CD14-positive monocyte (primary cell): ENCODE measurements at regions not wholly inside any gene's neighbourhood (a gene's known extent, or its start where the extent isn't known, plus 50 kb on each side); places are given as distances from the start of the nearest gene placed in this dataset.

ENCODE experiments used
- DNase-seq, 3 donors: peaks; one replicate each; pipeline ENCODE4 v3.0.0-alpha.2; 2011 to 2022
- H2AFZ ChIP-seq: 2 replicates; pipeline ENCODE4 v1.6.0; 2012; ENCODE audit warnings: mild to moderate bottlenecking, low read depth, low read length, inconsistent platforms; ENCODE audit not compliant: insufficient read depth, poor library complexity, severe bottlenecking
- H3K27ac ChIP-seq, 2 donors: 1 replicate in 1 of 2; 2 replicates in 1 of 2; pipeline ENCODE4 v1.5.1; 2012 to 2013; ENCODE audit warnings: low read length in 2 of 2, control low read depth in 1 of 2, inconsistent platforms in 1 of 2, low read depth in 1 of 2, mild to moderate bottlenecking in 1 of 2
- H3K27me3 ChIP-seq, 2 donors: one replicate each; pipeline versions ENCODE4 v1.6.0 to v1.6.1; 2011 to 2013; ENCODE audit warnings: low read length in 2 of 2; ENCODE audit not compliant: control insufficient read depth in 2 of 2, insufficient read depth in 2 of 2
- H3K36me3 ChIP-seq, 2 donors: replicated peaks in 1 of 2; 1 replicate in 1 of 2; 2 replicates in 1 of 2; pipeline versions ENCODE4 v1.5.1 to v1.6.1; 2012 to 2013; ENCODE audit warnings: low read length in 2 of 2, control low read depth in 1 of 2, inconsistent platforms in 1 of 2, mild to moderate bottlenecking in 1 of 2; ENCODE audit not compliant: insufficient read depth in 2 of 2, control insufficient read depth in 1 of 2
- H3K4me1 ChIP-seq, 2 donors: 1 replicate in 1 of 2; 2 replicates in 1 of 2; pipeline versions ENCODE4 v1.5.1 to v1.6.1; 2012 to 2013; ENCODE audit warnings: low read length in 2 of 2, control low read depth in 1 of 2, inconsistent platforms in 1 of 2, mild to moderate bottlenecking in 1 of 2, moderate library complexity in 1 of 2; ENCODE audit not compliant: insufficient read depth in 2 of 2, control insufficient read depth in 1 of 2
- H3K4me2 ChIP-seq: replicated peaks from 2 replicates; pipeline ENCODE3; 2012; ENCODE audit warnings: low read length, moderate library complexity, mild to moderate bottlenecking; ENCODE audit not compliant: poor library complexity, severe bottlenecking; ENCODE audit errors: extremely low read depth
- H3K4me3 ChIP-seq, 3 experiments: fragments of 200-600 bp in 1 of 3; sonication (generic) in 1 of 3; replicated peaks in 1 of 3; 1 replicate in 2 of 3; 2 replicates in 1 of 3; pipeline ENCODE4 v1.5.1; 2011 to 2013; ENCODE audit warnings: low read length in 3 of 3, mild to moderate bottlenecking in 3 of 3, control low read depth in 2 of 3, low read depth in 2 of 3, inconsistent platforms in 1 of 3, moderate library complexity in 1 of 3
- H3K79me2 ChIP-seq: 2 replicates; pipeline ENCODE4 v1.6.0; 2012; ENCODE audit warnings: mild to moderate bottlenecking, control low read depth, inconsistent platforms, low read length, moderate library complexity; ENCODE audit not compliant: insufficient read depth
- H3K9ac ChIP-seq: 2 replicates; pipeline ENCODE4 v1.6.0; 2017; ENCODE audit warnings: low read length, mild to moderate bottlenecking; ENCODE audit not compliant: insufficient read depth, poor library complexity, severe bottlenecking
- H3K9me3 ChIP-seq, 2 donors: replicated peaks in 1 of 2; 1 replicate in 1 of 2; 2 replicates in 1 of 2; pipeline versions ENCODE4 v1.5.1 to v1.6.1; 2012 to 2013; ENCODE audit warnings: low read length in 2 of 2, control low read depth in 1 of 2; ENCODE audit not compliant: control insufficient read depth in 1 of 2, insufficient read depth in 1 of 2
- H4K20me1 ChIP-seq: 2 replicates; pipeline ENCODE4 v1.6.0; 2012; ENCODE audit warnings: mild to moderate bottlenecking, low read length, control low read depth, moderate library complexity; ENCODE audit not compliant: insufficient read depth
- H3K27ac Mint-ChIP-seq, 7 donors: one replicate each; pipeline ENCODE4 v1.8.0; 2020; ENCODE audit warnings: mild to moderate bottlenecking in 7 of 7, mixed read lengths in 7 of 7, moderate library complexity in 6 of 7, inconsistent platforms in 2 of 7
- H3K27me3 Mint-ChIP-seq, 3 donors: one replicate each; pipeline ENCODE4 v1.8.0; 2021 to 2022; ENCODE audit warnings: low read depth in 3 of 3, mild to moderate bottlenecking in 3 of 3, mixed read lengths in 3 of 3, moderate library complexity in 3 of 3, inconsistent platforms in 1 of 3
- H3K36me3 Mint-ChIP-seq, 2 donors: one replicate each; pipeline ENCODE4 v1.8.0; 2020; ENCODE audit warnings: mixed read lengths in 2 of 2, inconsistent platforms in 1 of 2, mild to moderate bottlenecking in 1 of 2
- H3K4me1 Mint-ChIP-seq: one replicate; pipeline ENCODE4 v1.8.0; 2020; ENCODE audit warnings: mild to moderate bottlenecking, mixed read lengths
- H3K4me3 Mint-ChIP-seq, 2 donors: one replicate each; pipeline ENCODE4 v1.8.0; 2020; ENCODE audit warnings: mild to moderate bottlenecking in 2 of 2, mixed read lengths in 2 of 2, moderate library complexity in 1 of 2
- H3K9me3 Mint-ChIP-seq, 7 donors: one replicate each; pipeline ENCODE4 v1.8.0; 2020 to 2022; ENCODE audit warnings: mixed read lengths in 7 of 7, mild to moderate bottlenecking in 6 of 7, moderate library complexity in 6 of 7, inconsistent platforms in 2 of 7
- WGBS: methylation state at CpG from one replicate; pipeline ENCODE4 v1.1.5; 2013; ENCODE audit warnings: missing lambda C conversion rate; ENCODE audit not compliant: insufficient coverage; 5-methylcytosine and 5-hydroxymethylcytosine counted together
- intact Hi-C, 2 donors: fragments of 100-400 bp; cut with micrococcal nuclease; formaldehyde crosslinking; loops; one replicate each; pipeline versions ENCODE4 v1.15.0 to v1.15.1; 2023
- TF ChIP-seq, protein P1 (sequence below): fragments of 200-600 bp; IDR thresholded peaks from one replicate; pipeline ENCODE4 v1.8.0; 2022; ENCODE audit warnings: antibody characterized with exemption, mild to moderate bottlenecking

GRCh38 chr6:98325366-98325765, 509.0 kb upstream of the POU3F2 start:
- Histone ChIP-seq H3K4me2 (no peak overlapping the region), H2AFZ (no peak overlapping the region), H3K36me3 (no peaks in the 10 kb centered on the region), H3K9me3 (no peaks in the 10 kb centered on the region), H3K4me3 (no peak overlapping the region), H4K20me1 (no peaks in the 10 kb centered on the region), H3K9ac (no peak overlapping the region), H3K27ac (no peak overlapping the region), H3K27me3 (no peaks in the 10 kb centered on the region), H3K4me1 (no peaks in the 10 kb centered on the region), H3K79me2 (no peaks in the 10 kb centered on the region)
- Mint-ChIP-seq H3K27ac (no peak overlapping the region), H3K36me3 (no peaks in the 10 kb centered on the region), H3K4me1 (no peaks in the 10 kb centered on the region), H3K4me3 (no peak overlapping the region), H3K9me3 (peaks cover 0 to 2% (median 0%) of the 10 kb centered on the region in 7 donors), H3K27me3 (no peaks in the 10 kb centered on the region)
- intact Hi-C loops: no loop called here
- TF ChIP-seq, protein P1, sequence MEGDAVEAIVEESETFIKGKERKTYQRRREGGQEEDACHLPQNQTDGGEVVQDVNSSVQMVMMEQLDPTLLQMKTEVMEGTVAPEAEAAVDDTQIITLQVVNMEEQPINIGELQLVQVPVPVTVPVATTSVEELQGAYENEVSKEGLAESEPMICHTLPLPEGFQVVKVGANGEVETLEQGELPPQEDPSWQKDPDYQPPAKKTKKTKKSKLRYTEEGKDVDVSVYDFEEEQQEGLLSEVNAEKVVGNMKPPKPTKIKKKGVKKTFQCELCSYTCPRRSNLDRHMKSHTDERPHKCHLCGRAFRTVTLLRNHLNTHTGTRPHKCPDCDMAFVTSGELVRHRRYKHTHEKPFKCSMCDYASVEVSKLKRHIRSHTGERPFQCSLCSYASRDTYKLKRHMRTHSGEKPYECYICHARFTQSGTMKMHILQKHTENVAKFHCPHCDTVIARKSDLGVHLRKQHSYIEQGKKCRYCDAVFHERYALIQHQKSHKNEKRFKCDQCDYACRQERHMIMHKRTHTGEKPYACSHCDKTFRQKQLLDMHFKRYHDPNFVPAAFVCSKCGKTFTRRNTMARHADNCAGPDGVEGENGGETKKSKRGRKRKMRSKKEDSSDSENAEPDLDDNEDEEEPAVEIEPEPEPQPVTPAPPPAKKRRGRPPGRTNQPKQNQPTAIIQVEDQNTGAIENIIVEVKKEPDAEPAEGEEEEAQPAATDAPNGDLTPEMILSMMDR: no peak
- no CpG with 5 or more reads among the region's 1 CpG for WGBS
- DNase-seq: no peak

- Mint-ChIP-seq H3K27me3 (no peaks in the 10 kb centered on the region), H3K4me1 (no peaks in the 10 kb centered on the region), H3K36me3 (no peaks in the 10 kb centered on the region), H3K4me3 (no peak overlapping the region), H3K9me3 (peaks cover 0 to 1% (median 0%) of the 10 kb centered on the region in 7 donors), H3K27ac (no peak overlapping the region)
- H3K27me3 ChIP-seq: no peaks in the 10 kb centered on the region
- H4K20me1 ChIP-seq: no peaks in the 10 kb centered on the region
- H3K79me2 ChIP-seq: no peaks in the 10 kb centered on the region
- no peaks in the 10 kb centered on the region for H3K9me3 ChIP-seq
- no peak overlapping the region for H3K9ac ChIP-seq
- no peak overlapping the region for H3K4me3 ChIP-seq
- no peak overlapping the region for H2AFZ ChIP-seq
- no peak for DNase-seq
- no peak overlapping the region for H3K4me2 ChIP-seq
- intact Hi-C loops: no loop called here
- TF ChIP-seq, protein P1: no peak
- whole genome bisulfite sequencing: no CpG with 5 or more reads among the region's 2 CpGs
- H3K36me3 ChIP-seq: no peaks in the 10 kb centered on the region
- no peaks in the 10 kb centered on the region for H3K4me1 ChIP-seq
- no peak overlapping the region for H3K27ac ChIP-seq
These were observed 501.1 kb upstream of the POU3F2 start for GRCh38 chr6:98333273-98333672.
